8988T (cell line): ENCODE measurements at regions not wholly inside any gene's neighbourhood (a gene's known extent, or its start where the extent isn't known, plus 50 kb on each side); places are given as distances from the start of the nearest gene placed in this dataset.

Experiments used
- DNase-seq: peaks from one replicate; pipeline ENCODE4 v3.0.0; 2011

GRCh38 chr4:79528241-79528706 lies 120.2 kb upstream of the GK2 start:
- no peak for DNase-seq

GRCh38 chr4:79526641-79527565 lies 118.9 kb upstream of the GK2 start:
- DNase-seq, result no peak

- no peak for DNase-seq
Observed at GRCh38 chr4:79516114-79516513, 108.1 kb upstream of the GK2 start.

GRCh38 chr4:79514621-79515329 lies 106.7 kb upstream of the GK2 start:
- no peak for DNase-seq

- no peak for DNase-seq
Observed at GRCh38 chr4:79513576-79513975, 105.5 kb upstream of the GK2 start.

- no peak for DNase-seq
Observed at GRCh38 chr4:79512363-79512762, 104.3 kb upstream of the GK2 start.

GRCh38 chr4:79502081-79502480 lies 94.1 kb upstream of the GK2 start:
- no peak for DNase-seq

- no peak for DNase-seq
Observed at GRCh38 chr4:79498282-79498681, 90.3 kb upstream of the GK2 start.

GRCh38 chr4:79497001-79497400 lies 89.0 kb upstream of the GK2 start:
- DNase-seq, result no peak

- DNase-seq, result no peak
Observed at GRCh38 chr4:79495447-79495846, 87.4 kb upstream of the GK2 start.

- DNase-seq, result no peak
Observed at GRCh38 chr4:79492148-79492547, 84.1 kb upstream of the GK2 start.

- DNase-seq, result no peak
Observed at GRCh38 chr4:79489506-79489905, 81.5 kb upstream of the GK2 start.

GRCh38 chr4:79476196-79476595 lies 68.2 kb upstream of the GK2 start:
- DNase-seq, result no peak

- DNase-seq, result no peak
Observed at GRCh38 chr4:79473439-79473724, 65.4 kb upstream of the GK2 start.

- DNase-seq, result no peak
Observed at GRCh38 chr4:79472693-79473438, 64.8 kb upstream of the GK2 start.

GRCh38 chr4:79472036-79472435 lies 64.0 kb upstream of the GK2 start:
- no peak for DNase-seq

GRCh38 chr4:79471309-79471708 lies 63.3 kb upstream of the GK2 start:
- no peak for DNase-seq

GRCh38 chr4:79467246-79467932 lies 59.4 kb upstream of the GK2 start:
- no peak for DNase-seq

- no peak for DNase-seq
Observed at GRCh38 chr4:79466621-79467020, 58.6 kb upstream of the GK2 start.
